ENCODE measurements at regions not wholly inside any gene's neighbourhood (a gene's known extent, or its start where the extent isn't known, plus 50 kb on each side); places are given as distances from the start of the nearest gene placed in this dataset.

DNA sequence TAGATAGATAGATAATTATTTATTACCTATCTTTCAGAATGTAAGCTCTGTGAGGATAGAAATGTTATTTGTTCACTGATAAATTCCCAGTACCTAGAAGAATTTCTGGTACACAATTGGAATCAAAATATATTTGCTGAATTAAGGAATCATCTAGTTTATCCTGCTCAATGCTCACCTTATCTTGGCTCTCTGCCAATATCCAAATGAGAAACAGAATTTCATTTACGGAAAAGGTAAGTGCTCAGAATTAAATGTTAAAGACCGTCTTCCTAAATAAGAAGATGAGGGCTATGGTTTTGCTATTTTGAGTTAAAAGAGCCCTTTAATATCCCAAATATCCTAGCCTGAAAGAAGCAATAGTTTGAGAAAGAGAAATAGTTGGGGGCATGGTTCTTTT lies 232.1 kb upstream of the PDE4D start:
- no peak for TF ChIP-seq EZH2 (IDR thresholded peaks at IDR 0.05; ENCODE audit: borderline replicate concordance, low read depth, low read length, poor library complexity, severe bottlenecking)
- TF ChIP-seq, protein P1, sequence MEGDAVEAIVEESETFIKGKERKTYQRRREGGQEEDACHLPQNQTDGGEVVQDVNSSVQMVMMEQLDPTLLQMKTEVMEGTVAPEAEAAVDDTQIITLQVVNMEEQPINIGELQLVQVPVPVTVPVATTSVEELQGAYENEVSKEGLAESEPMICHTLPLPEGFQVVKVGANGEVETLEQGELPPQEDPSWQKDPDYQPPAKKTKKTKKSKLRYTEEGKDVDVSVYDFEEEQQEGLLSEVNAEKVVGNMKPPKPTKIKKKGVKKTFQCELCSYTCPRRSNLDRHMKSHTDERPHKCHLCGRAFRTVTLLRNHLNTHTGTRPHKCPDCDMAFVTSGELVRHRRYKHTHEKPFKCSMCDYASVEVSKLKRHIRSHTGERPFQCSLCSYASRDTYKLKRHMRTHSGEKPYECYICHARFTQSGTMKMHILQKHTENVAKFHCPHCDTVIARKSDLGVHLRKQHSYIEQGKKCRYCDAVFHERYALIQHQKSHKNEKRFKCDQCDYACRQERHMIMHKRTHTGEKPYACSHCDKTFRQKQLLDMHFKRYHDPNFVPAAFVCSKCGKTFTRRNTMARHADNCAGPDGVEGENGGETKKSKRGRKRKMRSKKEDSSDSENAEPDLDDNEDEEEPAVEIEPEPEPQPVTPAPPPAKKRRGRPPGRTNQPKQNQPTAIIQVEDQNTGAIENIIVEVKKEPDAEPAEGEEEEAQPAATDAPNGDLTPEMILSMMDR (conservative IDR thresholded peaks at IDR 0.05; ENCODE audit: low read depth, low read length) = no peak
- H3K27me3 ChIP-seq (replicated peaks; ENCODE audit: insufficient read depth, low read depth, low read length, poor library complexity) = peaks cover 12% of the 10 kb centered on the region
- DNase-seq (ENCODE audit: low spot score) = no peak
- POLR2A ChIA-PET (ENCODE audit: low non-redundant PET) = no interaction called here
- no TSS peak for BruUV-seq (replicated peaks)
- H3K27ac ChIP-seq (ENCODE audit: low read depth, low read length, poor library complexity, severe bottlenecking) = no peak overlapping the region
- intact Hi-C loops (cut with micrococcal nuclease; ENCODE audit: unreplicated experiment) = no loop called here
- H3K36me3 ChIP-seq (ENCODE audit: insufficient read depth, low read length, poor library complexity, severe bottlenecking) = no peaks in the 10 kb centered on the region
- CTCF ChIA-PET = interaction anchor here (0.6 kb wide), 1 partner anchor 459 kb away, joined by 3 read pairs; no protein-coding TSS in a partner anchor
- no peaks in the 10 kb centered on the region for H3K4me1 ChIP-seq (ENCODE audit: insufficient read depth, low read length, poor library complexity, severe bottlenecking)
- H3K4me3 ChIP-seq (ENCODE audit: low read depth, low read length, poor library complexity, severe bottlenecking) = no peak overlapping the region
- H3K9me3 ChIP-seq (ENCODE audit: low read depth, low read length, poor library complexity, severe bottlenecking) = no peaks in the 10 kb centered on the region

DNA sequence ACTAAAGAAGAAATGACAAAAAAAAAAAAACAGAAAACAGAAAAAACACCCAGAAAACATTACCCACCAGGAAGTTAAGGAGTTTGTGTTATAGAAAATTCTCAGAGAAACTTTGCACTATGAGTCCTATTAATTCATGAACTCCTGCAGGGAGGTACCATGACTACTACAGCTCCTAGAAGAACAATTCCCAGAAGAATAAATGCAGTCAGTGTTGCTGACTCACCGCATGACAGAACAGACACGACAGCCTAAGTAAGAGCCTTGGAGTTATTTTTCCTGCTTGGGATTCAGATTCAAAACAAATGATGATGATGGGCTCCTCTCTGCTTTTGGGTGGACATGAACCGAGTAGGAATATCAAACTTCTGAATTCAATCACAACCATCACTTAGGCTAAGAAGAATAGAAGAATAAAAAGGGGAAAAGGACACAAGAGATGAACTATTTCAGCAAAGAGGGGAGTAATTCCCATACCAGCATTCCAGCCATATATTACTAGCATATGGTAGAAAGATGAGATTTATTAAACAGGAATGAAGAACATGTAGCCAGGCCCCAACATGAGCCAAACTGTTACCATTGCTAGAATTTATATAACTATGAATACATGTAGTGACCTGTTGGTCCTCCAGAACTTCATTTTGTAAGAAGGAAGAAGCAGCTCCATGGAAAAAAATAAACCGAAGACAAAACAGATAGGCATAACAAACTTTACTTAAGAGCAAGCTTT lies 209.6 kb upstream of the PDE4D start:
- H3K27ac ChIP-seq (ENCODE audit: low read depth, low read length, poor library complexity, severe bottlenecking) = no peak overlapping the region
- TF ChIP-seq EZH2 (IDR thresholded peaks at IDR 0.05; ENCODE audit: borderline replicate concordance, low read depth, low read length, poor library complexity, severe bottlenecking) = no peak
- TF ChIP-seq, protein P1 (conservative IDR thresholded peaks at IDR 0.05; ENCODE audit: low read depth, low read length) = no peak
- ChIA-PET POLR2A (ENCODE audit: low non-redundant PET) (interaction anchor here (0.7 kb wide), 1 partner anchor 11 kb away, joined by 8 read pairs; no protein-coding TSS in a partner anchor), CTCF (no interaction called here)
- no peaks in the 10 kb centered on the region for H3K27me3 ChIP-seq (replicated peaks; ENCODE audit: insufficient read depth, low read depth, low read length, poor library complexity)
- intact Hi-C loops (cut with micrococcal nuclease; ENCODE audit: unreplicated experiment) = no loop called here
- no peak overlapping the region for H3K4me3 ChIP-seq (ENCODE audit: low read depth, low read length, poor library complexity, severe bottlenecking)
- H3K9me3 ChIP-seq (ENCODE audit: low read depth, low read length, poor library complexity, severe bottlenecking) = no peaks in the 10 kb centered on the region
- DNase-seq (ENCODE audit: low spot score) = peak; percentile 85
- no TSS peak for BruUV-seq (replicated peaks)
- H3K4me1 ChIP-seq (ENCODE audit: insufficient read depth, low read length, poor library complexity, severe bottlenecking) = peaks cover 23% of the 10 kb centered on the region
- H3K36me3 ChIP-seq (ENCODE audit: insufficient read depth, low read length, poor library complexity, severe bottlenecking) = no peaks in the 10 kb centered on the region

DNA sequence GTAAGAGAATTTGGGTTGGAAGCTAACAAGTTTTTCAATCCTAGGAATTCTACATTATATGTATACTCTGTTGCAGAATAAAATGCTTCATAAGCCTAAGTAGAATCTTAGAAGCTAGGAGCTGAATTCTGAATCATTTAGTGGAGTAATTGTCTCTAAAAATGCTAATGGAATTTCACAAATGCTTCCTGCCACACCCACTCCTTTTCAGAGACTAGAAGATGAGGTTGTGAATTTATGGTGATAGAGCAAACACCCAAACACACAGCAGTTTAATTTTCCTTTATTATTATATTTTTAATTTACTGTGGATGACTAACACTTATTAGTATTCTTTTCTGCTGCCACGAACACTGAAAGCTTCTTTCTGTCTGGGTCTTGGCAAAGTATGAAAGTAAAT lies 208.0 kb upstream of the PDE4D start:
- Histone ChIP-seq H3K27me3 (replicated peaks; ENCODE audit: insufficient read depth, low read depth, low read length, poor library complexity) (no peaks in the 10 kb centered on the region), H3K4me3 (ENCODE audit: low read depth, low read length, poor library complexity, severe bottlenecking) (no peak overlapping the region), H3K27ac (ENCODE audit: low read depth, low read length, poor library complexity, severe bottlenecking) (no peak overlapping the region), H3K36me3 (ENCODE audit: insufficient read depth, low read length, poor library complexity, severe bottlenecking) (no peaks in the 10 kb centered on the region), H3K4me1 (ENCODE audit: insufficient read depth, low read length, poor library complexity, severe bottlenecking) (peaks cover 23% of the 10 kb centered on the region), H3K9me3 (ENCODE audit: low read depth, low read length, poor library complexity, severe bottlenecking) (no peaks in the 10 kb centered on the region)
- no peak for TF ChIP-seq EZH2 (IDR thresholded peaks at IDR 0.05; ENCODE audit: borderline replicate concordance, low read depth, low read length, poor library complexity, severe bottlenecking)
- TF ChIP-seq, protein P1 (conservative IDR thresholded peaks at IDR 0.05; ENCODE audit: low read depth, low read length) = no peak
- no TSS peak for BruUV-seq (replicated peaks)
- ChIA-PET CTCF (no interaction called here), POLR2A (ENCODE audit: low non-redundant PET) (no interaction called here)
- peak; percentile 65 for DNase-seq (ENCODE audit: low spot score)
- intact Hi-C loops (cut with micrococcal nuclease; ENCODE audit: unreplicated experiment) = no loop called here

Data from A673 (cell line).